ENCODE measurements at regions not wholly inside any gene's neighbourhood (a gene's known extent, or its start where the extent isn't known, plus 50 kb on each side); places are given as distances from the start of the nearest gene placed in this dataset.

GRCh38 chr9:1791191-1791590 is 224.0 kb upstream of the SMARCA2 start:
- DNase-seq, result no peak

GRCh38 chr9:1794547-1795270 is 220.4 kb upstream of the SMARCA2 start:
- DNase-seq, result peak; percentile 95

- DNase-seq, result no peak
Measured at GRCh38 chr9:1804128-1804865, 210.8 kb upstream of the SMARCA2 start.

GRCh38 chr9:1829719-1830118 is 185.4 kb upstream of the SMARCA2 start:
- no peak for DNase-seq

GRCh38 chr9:1832960-1833359 is 182.2 kb upstream of the SMARCA2 start:
- DNase-seq, result no peak

- peak; percentile 71 to 84 for DNase-seq
Measured at GRCh38 chr9:1837453-1838084, 177.6 kb upstream of the SMARCA2 start.

- DNase-seq, result no peak
Measured at GRCh38 chr9:1839909-1840308, 175.2 kb upstream of the SMARCA2 start.

- no peak for DNase-seq
Measured at GRCh38 chr9:1845425-1845824, 169.7 kb upstream of the SMARCA2 start.

GRCh38 chr9:1855726-1856125 is 159.4 kb upstream of the SMARCA2 start:
- DNase-seq, result no peak

GRCh38 chr9:1857808-1858207 is 157.3 kb upstream of the SMARCA2 start:
- no peak for DNase-seq

GRCh38 chr9:1869843-1870242 is 145.3 kb upstream of the SMARCA2 start:
- peak; percentile 40 to 76 for DNase-seq

- DNase-seq, result no peak
Measured at GRCh38 chr9:1870915-1871314, 144.2 kb upstream of the SMARCA2 start.

- peak; percentile 1 to 24 for DNase-seq
Measured at GRCh38 chr9:1871626-1872419, 143.3 kb upstream of the SMARCA2 start.

GRCh38 chr9:1875251-1875851 is 139.8 kb upstream of the SMARCA2 start:
- no peak for DNase-seq

- DNase-seq, result no peak
Measured at GRCh38 chr9:1875921-1876448, 139.2 kb upstream of the SMARCA2 start.

- no peak for DNase-seq
Measured at GRCh38 chr9:1876891-1877496, 138.2 kb upstream of the SMARCA2 start.

- no peak for DNase-seq
Measured at GRCh38 chr9:1877951-1878350, 137.2 kb upstream of the SMARCA2 start.

GRCh38 chr9:1878811-1879210 is 136.3 kb upstream of the SMARCA2 start:
- no peak for DNase-seq

- DNase-seq, result no peak
Measured at GRCh38 chr9:1879501-1879900, 135.6 kb upstream of the SMARCA2 start.

- DNase-seq, result no peak
Measured at GRCh38 chr9:1880038-1880565, 135.0 kb upstream of the SMARCA2 start.

GRCh38 chr9:1881708-1882295 is 133.3 kb upstream of the SMARCA2 start:
- no peak for DNase-seq

Data from NCI-H526 (cell line).